NCI-H2196 (cell line): ENCODE measurements at regions not wholly inside any gene's neighbourhood (a gene's known extent, or its start where the extent isn't known, plus 50 kb on each side); places are given as distances from the start of the nearest gene placed in this dataset.

Source experiments
- DNase-seq: peaks from one replicate; lab custom pipeline; 2025; ENCODE audit not compliant: unreplicated experiment; lab: John Stamatoyannopoulos, UW

DNA sequence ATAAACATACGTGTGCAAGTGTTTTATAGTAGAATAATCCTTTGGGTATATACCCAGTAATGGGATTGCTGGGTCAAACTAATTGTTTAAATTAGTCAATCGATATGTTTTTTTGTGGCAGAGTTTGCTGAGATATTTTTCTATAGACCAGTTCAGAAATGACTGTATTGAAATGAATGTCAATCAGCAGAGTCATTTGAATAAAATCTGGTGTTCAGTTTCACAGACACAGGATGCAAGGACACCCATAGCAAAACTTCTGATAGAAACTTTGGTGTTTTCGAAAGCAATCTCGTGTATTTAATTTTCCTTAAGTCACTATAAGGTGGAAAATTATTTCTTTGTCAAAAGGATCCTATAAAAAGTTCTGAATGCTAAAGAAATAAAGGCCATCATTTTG lies 434.4 kb downstream of the RAP2B start:
- no peak for DNase-seq

DNA sequence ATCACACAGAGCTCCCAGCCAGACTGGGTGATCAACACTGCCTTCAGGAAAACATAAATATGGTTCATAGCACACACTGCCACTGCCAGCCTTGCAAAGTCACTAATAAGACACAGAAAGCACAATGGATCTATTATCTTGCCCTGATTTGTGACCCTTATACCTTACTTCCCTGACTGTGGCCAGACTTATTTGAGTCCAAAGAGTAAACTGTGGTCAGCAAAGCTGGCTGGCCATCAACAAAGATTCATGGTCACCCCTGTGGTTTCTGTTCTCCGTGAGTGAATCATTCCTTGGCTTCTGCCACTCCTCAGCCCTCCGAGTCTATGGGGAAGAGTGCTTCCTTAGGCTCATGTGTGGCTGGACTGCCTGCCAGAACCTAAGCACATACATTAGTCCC lies 437.7 kb downstream of the RAP2B start:
- no peak for DNase-seq

DNA sequence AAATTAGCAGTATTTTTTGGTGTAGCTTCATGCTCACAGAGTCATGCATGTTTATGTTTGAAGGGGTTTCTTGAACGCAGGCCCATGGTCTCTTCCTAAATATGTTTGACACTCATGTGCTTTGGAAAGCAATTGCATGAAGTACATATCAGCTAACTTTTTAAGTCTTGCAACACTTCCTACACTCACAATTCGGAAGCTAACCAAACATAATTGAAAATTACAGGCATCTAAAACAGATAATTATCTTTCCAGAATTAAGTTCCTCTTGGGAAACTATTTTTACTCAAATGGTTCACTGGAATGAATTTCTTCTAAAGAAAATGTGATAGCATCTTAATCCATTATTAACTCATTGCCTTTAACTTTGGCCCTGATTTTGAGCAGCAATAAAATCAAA lies 438.9 kb downstream of the RAP2B start:
- no peak for DNase-seq

DNA sequence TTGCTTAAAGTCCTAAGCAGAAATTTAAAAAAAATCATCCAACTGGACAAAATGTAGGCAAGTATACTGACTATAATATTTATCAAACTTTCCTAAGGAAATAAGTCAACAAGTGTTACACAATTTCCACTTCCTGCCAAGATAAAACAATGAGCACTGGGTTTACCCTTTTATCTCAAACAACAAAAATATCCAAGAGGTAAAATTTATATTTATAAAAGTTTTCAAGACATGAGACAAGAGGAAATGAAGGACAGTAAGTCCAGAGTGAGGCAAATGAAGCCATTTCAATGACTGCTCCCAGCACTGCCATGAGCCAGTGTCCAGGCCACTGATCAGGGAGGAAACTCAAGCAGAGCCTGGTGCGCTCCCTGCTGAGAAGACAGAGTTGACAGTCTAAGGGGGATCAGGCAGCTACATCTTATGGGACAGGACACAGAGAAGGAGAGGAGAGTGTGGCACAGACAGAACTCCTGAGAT lies 439.4 kb downstream of the RAP2B start:
- DNase-seq: no peak

DNA sequence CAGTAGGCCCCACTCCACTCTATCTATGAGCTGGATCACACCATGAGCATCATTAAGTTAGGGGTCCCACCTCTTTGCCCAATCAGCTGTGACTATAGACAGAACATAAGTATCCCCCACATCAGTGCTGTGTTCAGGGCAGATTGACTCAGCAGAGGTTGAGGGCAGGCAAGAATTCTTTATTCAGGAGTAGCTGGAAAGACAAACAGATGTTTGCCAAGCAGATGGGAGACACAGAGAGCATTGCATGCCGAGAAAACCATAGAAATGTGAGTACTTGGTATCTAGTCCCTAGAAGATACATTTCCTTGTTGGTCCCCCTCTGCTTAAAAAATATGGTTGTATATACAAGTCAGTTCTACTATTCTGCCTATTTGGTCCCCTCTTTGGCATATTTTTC lies 440.8 kb downstream of the RAP2B start:
- DNase-seq: no peak

DNA sequence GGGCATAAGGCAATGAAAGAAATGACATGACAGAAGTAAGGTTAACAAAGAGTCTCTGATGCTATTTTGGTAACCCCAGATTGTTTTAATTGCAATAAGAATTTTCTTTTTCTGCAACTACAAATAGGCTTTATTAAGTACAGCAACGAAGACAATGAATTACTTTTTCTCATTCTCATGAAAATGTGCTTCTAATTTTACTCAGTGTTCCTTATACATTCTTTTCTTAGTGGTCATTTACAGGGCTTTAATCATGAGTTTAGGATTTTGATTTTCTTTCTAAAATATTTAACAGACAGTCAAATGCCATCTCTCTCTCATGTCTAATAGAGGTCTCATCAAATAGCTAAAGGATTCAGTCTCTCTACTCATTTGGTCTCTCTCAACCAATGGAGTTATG lies 452.1 kb downstream of the RAP2B start:
- no peak for DNase-seq

DNA sequence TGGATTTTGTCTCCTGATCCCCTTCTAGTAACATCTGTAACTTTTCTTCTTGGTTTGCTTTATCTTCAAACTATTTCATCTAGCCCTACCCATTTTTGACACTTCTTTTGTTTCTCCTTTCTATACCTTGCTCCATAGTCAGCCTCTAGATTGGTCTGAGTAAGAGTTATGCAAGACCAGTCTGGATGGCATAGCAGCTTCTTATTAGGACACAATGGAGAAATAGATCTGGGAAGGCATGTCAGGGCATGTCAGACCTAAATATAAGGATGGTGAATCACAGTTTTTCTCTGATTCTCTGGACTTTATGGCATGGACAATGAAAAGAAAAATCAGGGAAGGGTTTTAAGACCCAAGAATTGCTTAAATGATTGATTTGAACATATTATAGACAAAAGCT lies 452.5 kb downstream of the RAP2B start:
- DNase-seq: no peak

DNA sequence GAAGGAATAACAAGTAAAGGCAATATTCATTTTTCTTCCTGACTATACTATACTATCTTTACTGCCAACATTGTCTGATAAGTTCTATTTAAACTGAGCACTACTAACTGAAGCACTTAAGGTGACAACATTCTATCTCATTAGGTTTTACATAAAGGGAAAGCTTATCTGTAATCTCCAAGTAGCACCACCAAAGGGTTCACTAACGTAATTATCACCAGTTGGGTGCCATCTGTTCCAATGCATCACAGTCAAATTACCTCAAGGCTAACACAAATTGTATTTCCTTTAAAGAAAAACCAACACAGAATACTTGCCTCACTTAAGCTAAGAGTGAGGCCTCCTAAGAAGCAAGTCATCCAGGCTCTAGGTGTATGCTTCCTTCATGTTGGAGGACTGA lies 453.8 kb downstream of the RAP2B start:
- no peak for DNase-seq

DNA sequence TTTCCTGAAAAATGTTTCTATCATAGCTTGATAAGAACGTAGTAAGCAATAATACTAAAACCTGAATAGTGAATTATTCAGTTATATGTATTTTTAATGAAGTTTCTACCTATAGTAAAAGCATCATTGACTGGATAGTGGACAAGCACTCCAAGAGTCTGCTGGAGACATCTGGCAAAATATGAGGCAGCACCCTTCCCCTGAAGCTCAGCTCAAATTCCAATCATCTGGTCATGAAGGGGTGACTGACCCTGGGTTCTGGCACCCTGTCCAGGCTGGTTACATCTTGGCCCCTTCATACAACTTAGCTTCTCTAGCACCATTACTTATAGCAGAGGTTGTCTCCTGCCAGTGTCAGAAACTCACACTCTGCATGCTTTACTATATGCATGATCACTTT lies 455.4 kb downstream of the RAP2B start:
- DNase-seq: no peak

DNA sequence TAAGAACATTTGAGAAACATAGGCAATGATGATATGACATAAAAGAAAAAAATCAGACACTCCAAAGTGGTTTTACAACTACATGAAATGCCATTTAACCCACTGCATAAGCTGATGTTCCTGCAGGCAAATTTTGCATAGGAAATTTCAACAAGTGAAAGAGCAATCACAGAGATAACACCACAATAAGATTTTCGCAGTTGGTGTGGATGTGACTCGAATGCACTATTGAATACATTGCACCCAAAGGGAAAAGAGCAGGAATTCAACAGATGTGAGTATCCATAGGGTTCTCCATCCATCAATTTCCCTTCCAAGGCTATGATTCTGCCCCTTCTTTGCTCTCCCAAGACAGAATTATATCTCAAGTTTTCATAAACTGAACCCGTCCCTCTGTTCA lies 456.1 kb downstream of the RAP2B start:
- DNase-seq: no peak

DNA sequence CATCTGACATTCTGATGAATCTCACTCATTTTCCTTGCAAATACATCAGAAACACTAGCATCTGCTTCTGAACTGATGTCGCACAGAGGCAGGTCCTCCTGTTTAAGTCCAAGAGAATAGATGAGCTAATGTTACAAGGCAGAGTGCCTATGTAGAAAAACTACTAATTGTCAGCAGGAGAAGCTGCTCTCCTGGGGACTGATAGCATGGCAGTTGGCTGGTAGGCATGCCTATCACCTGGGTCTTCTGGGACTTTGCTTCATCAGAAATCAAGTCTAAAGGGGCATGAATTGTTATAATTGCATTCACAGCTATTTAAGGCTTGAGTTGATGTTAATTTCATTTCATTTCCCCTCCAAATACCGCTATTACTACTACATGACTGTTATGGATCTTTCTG lies 457.2 kb downstream of the RAP2B start:
- DNase-seq: no peak

DNA sequence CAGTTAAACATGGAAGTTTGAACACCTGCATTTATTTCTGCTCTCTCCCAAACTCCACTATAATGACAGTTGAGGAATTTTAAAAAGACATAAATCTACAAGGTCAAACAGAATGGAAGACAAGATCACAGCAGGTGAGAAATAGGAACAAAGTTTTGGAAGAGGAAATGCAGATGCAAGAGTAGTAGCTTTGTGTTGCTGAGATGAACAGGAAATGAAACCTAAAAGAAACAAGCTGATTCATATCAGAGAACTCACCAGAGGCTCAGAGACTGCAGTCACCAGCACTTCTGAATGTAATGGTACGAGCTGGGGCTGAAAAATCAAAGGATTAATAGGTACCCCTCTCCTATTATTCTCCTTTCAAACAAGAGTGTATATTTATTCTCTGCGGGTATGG lies 459.9 kb downstream of the RAP2B start:
- DNase-seq: no peak

DNA sequence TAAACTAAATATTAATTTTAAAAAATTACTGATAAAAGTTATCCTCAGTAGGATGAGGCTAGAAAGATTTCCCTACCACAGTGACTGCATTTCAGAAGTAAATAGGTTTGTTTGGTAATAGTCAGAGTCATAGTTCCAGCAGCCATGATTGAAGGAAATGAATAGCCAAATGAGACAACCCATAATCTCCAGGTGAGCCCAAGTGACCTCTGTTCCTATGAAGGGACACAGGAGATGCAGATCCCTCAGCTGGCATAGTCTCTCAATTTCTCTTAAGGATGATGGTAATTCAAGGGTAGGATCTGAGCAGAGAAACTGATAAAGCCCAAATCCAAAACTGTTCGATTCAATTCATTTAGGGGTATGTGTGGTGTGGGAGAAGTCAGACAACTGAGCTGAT lies 461.8 kb downstream of the RAP2B start:
- no peak for DNase-seq

DNA sequence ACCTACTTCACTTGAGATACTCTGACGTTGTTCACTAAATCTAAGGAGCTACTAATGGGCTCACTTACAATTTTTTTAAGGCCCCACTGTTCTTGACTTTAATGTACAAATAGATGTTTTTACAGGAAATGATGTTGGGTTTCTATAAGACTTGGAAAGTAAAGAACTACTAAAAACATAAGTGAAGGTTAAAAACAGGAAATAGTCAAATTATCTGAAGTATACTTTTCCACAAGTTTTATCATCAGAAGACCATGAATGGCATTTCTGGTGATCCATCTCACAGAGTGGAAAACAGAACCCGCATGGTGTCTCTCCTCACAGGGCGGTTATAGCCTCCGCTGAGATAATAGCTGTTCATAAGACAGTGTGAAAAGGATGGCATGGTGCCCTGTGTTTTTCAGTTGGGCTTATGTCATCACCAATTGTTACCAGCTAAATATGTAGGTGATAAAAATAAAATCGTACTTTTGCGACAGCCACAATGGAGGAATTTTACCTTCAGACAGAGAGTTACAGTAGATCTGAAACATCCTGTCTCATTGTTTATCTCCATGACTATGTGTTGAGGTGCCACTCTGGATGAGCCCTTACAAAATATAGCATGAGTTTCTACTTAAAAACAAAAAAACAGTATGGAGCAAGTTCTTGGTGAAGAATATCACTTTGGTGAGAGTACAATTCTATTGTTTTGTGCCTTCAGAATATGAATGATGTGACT lies 462.4 kb downstream of the RAP2B start:
- DNase-seq: no peak

DNA sequence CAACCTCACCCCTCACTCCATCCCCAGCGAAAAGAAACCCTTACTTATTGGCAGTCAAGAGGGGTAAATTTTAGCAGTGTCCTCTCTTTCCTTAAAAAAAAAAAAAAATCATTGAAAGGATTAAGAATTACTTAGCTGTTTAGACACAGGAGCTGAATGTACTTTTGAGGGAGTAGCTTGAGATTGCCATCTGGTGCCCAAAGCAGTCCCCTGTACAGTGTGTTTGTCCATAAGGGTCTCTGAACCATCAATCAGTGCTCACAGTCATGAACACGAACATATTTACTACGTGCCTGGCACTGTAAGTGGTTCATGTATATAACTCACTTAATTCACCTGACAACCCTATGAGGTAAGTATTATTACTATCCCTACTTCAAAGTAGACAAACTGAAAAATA lies 463.5 kb downstream of the RAP2B start:
- no peak for DNase-seq

DNA sequence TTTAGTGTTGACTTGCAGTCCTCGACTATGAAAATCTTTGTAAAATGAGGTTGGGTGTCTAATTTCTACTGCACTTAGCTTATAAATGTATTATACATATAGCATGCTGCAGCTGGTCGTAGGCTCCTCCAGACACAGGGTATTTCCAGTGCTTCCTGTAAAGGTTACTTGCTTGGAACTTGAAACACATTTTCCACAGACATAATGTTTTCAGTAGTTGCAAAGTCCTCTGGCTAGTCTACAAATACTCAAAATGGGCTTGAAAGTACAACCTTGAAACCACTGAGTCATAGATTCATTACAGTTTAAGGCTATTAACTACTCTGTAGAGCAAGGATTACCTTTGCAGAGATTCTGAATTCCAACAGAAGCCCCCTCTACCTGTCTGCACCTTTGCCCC lies 464.1 kb downstream of the RAP2B start:
- DNase-seq: no peak

DNA sequence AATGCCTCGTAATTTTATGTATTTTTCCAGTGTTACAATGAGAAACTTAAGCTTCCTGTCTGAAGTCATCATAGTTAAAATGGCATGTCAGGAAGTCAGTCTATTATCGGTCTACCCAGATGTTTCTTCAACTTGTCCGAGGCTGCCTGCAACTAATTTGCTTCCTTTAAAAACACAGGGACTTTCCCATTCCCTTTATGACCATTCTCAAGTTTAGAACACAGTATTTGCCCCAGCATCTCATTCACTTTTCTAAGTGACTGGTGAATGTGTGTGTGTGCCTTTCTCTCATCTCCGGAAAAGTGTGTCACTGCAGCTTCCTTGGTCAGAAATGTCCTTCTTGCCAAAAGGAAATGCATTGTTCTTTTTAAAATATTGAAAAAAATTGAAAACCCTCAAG lies 466.6 kb downstream of the RAP2B start:
- no peak for DNase-seq

DNA sequence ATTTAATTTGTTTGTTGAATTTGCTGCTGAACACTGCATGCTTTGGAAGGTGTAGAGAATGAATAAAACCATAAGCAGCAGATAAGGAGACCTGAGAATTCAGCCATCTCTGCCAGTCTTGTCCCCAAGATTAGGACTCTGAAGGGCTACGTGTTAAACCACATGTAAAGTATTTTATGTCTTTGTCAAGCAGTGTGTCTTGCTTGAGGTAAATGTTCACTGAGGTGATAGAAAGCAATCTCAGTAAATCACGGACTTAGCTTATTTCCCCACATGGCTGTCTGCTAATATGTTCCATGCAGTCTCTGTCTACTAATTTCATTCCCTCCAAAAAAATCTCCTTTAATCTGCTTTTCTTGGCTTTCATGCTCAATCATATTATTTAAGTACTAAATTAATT lies 467.1 kb downstream of the RAP2B start:
- DNase-seq: no peak

DNA sequence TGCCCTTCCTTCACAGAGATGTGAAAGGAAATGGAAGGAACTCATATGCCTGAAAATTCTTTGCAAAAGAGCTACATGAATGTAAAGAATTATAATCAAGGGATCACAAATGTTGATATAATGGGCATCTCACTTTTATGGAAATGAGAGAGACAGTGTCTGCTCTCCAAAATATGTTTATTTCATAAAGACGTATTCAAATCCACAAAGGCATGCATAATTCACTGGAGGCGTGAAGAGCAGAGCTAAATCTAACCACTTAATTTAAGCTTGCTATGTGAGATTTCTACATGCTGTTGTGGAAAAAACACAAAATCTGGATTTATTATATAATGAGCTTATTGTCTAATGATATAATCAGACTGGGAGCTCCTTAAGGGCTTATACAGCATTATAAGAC lies 469.1 kb downstream of the RAP2B start:
- DNase-seq: no peak

DNA sequence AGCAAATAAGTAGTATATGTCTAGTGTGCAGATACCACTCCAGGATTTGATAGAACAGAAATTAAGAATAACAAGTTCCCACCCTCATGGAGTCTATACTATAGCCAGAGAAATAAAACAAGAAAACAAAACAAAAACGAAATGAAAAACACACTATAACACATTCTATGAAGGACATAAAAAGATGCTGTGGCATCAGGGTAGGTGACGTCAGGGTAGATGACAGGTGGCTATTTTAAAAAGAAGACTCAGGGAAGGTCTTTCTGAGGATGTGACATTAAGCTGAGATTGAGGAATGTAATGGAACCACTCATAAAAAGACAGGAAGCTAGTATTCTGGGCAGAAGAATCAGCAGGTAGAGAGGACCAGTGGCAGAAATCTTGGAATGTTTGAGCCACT lies 469.6 kb downstream of the RAP2B start:
- DNase-seq: no peak

DNA sequence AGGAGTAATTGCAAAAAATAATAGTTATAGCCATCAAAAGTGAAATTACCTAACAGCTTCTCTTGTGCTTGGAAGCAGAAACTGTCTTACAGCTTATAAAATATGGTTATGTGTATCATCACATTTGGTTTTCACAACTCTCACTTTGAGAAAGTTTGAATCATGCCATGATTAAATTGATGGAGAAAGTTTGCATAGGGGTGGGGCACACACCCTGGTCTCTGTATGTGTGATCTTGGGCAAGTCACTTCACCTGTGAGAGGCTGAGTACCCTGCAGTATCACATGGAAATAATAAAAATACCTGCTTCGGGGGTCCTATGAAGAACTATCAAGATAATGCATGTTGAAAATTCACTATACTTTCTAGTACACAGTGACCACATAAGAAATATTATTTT lies 471.4 kb downstream of the RAP2B start:
- no peak for DNase-seq

DNA sequence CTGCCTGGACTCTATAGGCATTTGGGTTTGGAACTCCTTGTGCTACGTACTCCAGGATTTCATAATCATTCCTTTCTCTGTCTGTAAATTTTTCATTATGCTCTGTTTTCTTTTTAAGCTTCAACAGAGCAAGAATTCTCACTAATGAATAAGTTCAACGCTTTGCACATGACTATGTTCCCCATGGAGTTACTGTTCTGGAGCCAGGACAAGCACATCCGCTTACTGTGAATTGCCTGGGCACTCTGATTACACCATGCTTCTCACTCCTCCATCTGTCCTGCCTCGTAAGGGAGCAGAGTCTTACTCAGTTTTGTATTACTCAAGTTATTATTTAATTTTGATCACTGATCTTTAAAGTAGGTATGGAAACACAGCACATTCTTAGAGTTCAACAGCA lies 472.7 kb downstream of the RAP2B start:
- no peak for DNase-seq

DNA sequence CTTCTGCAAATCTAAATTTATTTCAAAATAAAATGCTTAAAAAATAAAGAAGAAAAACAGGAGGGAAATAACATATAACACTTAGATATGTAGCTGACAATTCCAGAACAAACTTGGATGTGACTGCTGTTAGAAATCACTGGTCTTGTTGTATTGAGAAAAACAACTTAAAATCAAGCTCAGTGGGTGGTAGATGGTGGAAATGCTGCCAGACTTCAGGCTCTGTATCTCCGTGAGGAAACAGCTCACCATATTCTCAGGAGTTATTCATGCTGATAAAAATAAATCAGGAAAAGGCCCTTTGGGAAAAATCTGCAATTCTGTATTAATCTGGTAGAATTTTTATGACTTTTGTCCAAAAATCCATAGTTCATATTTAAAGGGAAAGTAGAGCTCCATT lies 477.6 kb downstream of the RAP2B start:
- DNase-seq: no peak
